GM12878 (cell line): ENCODE measurements at regions not wholly inside any gene's neighbourhood (a gene's known extent, or its start where the extent isn't known, plus 50 kb on each side); places are given as distances from the start of the nearest gene placed in this dataset.
"Not testable (repeated sequence)": the region's sequence is repeated elsewhere in the genome, so short reads cannot be mapped to it uniquely, and the experiment has no call there.

Source experiments
- ATAC-seq: fragments of 200-7000 bp; cut with Tn5 transposase; 3 replicates; pipeline ENCODE4 v1.9.1; 2020; ENCODE audit warnings: mild to moderate bottlenecking, moderate library complexity
- BruUV-seq: library from RNA; stranded (reverse); fragments of 400-500 nt; replicated peaks from 2 replicates; lab custom pipeline; 2021; lab: Mats Ljungman, UMichigan
- CTCF ChIA-PET: fragments of 300-600 bp; sonication (Branson Sonifier 250); formaldehyde crosslinking; extraction: SDS; loops from one replicate; lab custom pipeline; 2021; ENCODE audit warnings: inconsistent platforms; lab: Yijun Ruan, JAX
- POLR2A ChIA-PET: fragments of 350-600 bp; formaldehyde crosslinking; extraction: SDS; loops from one replicate; lab custom pipeline; 2021; ENCODE audit warnings: inconsistent platforms; lab: Charles Lee
- RAD21 ChIA-PET: fragments of 300-600 bp; sonication (Branson Sonifier 250); formaldehyde crosslinking; loops from one replicate; lab custom pipeline; 2023; ENCODE audit warnings: antibody characterized with exemption; ENCODE audit not compliant: unreplicated experiment; lab: Charles Lee
- SMC1A ChIA-PET: fragments of 300-600 bp; sonication (Branson Sonifier 250); formaldehyde crosslinking; loops from one replicate; lab custom pipeline; 2023; ENCODE audit not compliant: unreplicated experiment, uncharacterized antibody; lab: Charles Lee
- DNase-seq: peaks from one replicate; pipeline ENCODE4 v3.0.0-alpha.2; 2011; ENCODE audit warnings: low read depth, low spot score
- FAIRE-seq: peaks from 3 replicates; lab custom pipeline; 2011; peaks lifted over from hg19 to GRCh38; lab: Jason Lieb, UNC
- H2AFZ ChIP-seq: 2 replicates; pipeline ENCODE4 v1.6.0; 2011; ENCODE audit warnings: low read depth, low read length, control low read depth; ENCODE audit not compliant: control insufficient read depth
- H3K27ac ChIP-seq: 2 replicates; pipeline ENCODE4 v1.5.1; 2011; ENCODE audit warnings: control low read depth; ENCODE audit not compliant: control insufficient read depth, insufficient read depth
- H3K27me3 ChIP-seq, 2 experiments: replicated peaks in 1 of 2; 2 replicates each; pipeline versions ENCODE4 v1.6.0 to v1.6.1; 2011; ENCODE audit warnings: low read length in 1 of 2; ENCODE audit not compliant: control insufficient read depth in 2 of 2, insufficient read depth in 2 of 2
- H3K36me3 ChIP-seq, 2 experiments: 2 replicates each; pipeline ENCODE4 v1.5.1; 2011; ENCODE audit warnings: low read length in 1 of 2; ENCODE audit not compliant: control insufficient read depth in 2 of 2, insufficient read depth in 2 of 2
- H3K4me1 ChIP-seq: 2 replicates; pipeline ENCODE4 v1.6.1; 2011; ENCODE audit warnings: mild to moderate bottlenecking, low read length, moderate library complexity, mixed read lengths; ENCODE audit not compliant: control insufficient read depth, insufficient read depth
- H3K4me2 ChIP-seq: 2 replicates; pipeline ENCODE4 v1.6.0; 2011; ENCODE audit warnings: control low read depth; ENCODE audit not compliant: control insufficient read depth, insufficient read depth
- H3K4me3 ChIP-seq: fragments of 200-600 bp; sonication (generic); 2 replicates; pipeline ENCODE4 v1.5.1; 2016
- H3K79me2 ChIP-seq: 2 replicates; pipeline ENCODE4 v1.6.0; 2011; ENCODE audit warnings: low read length; ENCODE audit not compliant: control insufficient read depth, insufficient read depth
- H3K9ac ChIP-seq: 2 replicates; pipeline ENCODE4 v1.8.0; 2011; ENCODE audit warnings: low read length, control low read depth, mixed read lengths; ENCODE audit not compliant: control insufficient read depth, insufficient read depth
- H3K9me3 ChIP-seq: replicated peaks from 3 replicates; pipeline ENCODE4 v1.5.1; 2011; ENCODE audit warnings: mild to moderate bottlenecking, low read length; ENCODE audit not compliant: control insufficient read depth, insufficient read depth
- H4K20me1 ChIP-seq: 2 replicates; pipeline ENCODE4 v1.6.0; 2011; ENCODE audit not compliant: control insufficient read depth, insufficient read depth
- WGBS: methylation state at CpG from one replicate; pipeline ENCODE4 v1.1.6; 2016; ENCODE audit warnings: low lambda C conversion rate; ENCODE audit not compliant: insufficient replicate concordance, insufficient coverage; ENCODE audit errors: missing lambda C conversion rate; 5-methylcytosine and 5-hydroxymethylcytosine counted together
- in situ Hi-C: fragments of 300-500 bp; cut with MboI; formaldehyde crosslinking; loops from 9 replicates; pipeline ENCODE4 v1.14.3; 2018; ENCODE audit warnings: mixed read lengths
- intact Hi-C: fragments of 100-400 bp; cut with micrococcal nuclease; formaldehyde crosslinking; loops from one replicate; pipeline ENCODE4 v1.14.2; 2022; ENCODE audit not compliant: unreplicated experiment

- SMC1A ChIA-PET: not testable (repeated sequence)
- no CpG with 5 or more reads among the region's 3 CpGs for WGBS
Measured at GRCh38 chr10:45902324-45902723, 55.0 kb upstream of the AGAP4 start.

GRCh38 chr10:45903614-45904013 is 56.3 kb upstream of the AGAP4 start:
- POLR2A ChIA-PET, DNase-seq, H4K20me1 ChIP-seq, CTCF ChIA-PET, RAD21 ChIA-PET, H3K9ac ChIP-seq, H2AFZ ChIP-seq, H3K4me3 ChIP-seq, BruUV-seq, H3K9me3 ChIP-seq, H3K36me3 ChIP-seq, SMC1A ChIA-PET, H3K4me1 ChIP-seq, intact Hi-C loops, H3K79me2 ChIP-seq, H3K27ac ChIP-seq, H3K4me2 ChIP-seq, H3K27me3 ChIP-seq, ATAC-seq, FAIRE-seq, in situ Hi-C loops: not testable (repeated sequence)
- WGBS: no CpG with 5 or more reads among the region's 3 CpGs

More at GRCh38 chr10:45902324-45902723, 55.0 kb upstream of the AGAP4 start:
- H3K27me3 ChIP-seq, RAD21 ChIA-PET, H4K20me1 ChIP-seq, in situ Hi-C loops, intact Hi-C loops, H3K36me3 ChIP-seq, DNase-seq, H3K4me1 ChIP-seq, POLR2A ChIA-PET, CTCF ChIA-PET, H3K9ac ChIP-seq, H3K27ac ChIP-seq, BruUV-seq, H2AFZ ChIP-seq, H3K4me3 ChIP-seq, H3K9me3 ChIP-seq, ATAC-seq, H3K79me2 ChIP-seq, FAIRE-seq, H3K4me2 ChIP-seq: not testable (repeated sequence)

DNA sequence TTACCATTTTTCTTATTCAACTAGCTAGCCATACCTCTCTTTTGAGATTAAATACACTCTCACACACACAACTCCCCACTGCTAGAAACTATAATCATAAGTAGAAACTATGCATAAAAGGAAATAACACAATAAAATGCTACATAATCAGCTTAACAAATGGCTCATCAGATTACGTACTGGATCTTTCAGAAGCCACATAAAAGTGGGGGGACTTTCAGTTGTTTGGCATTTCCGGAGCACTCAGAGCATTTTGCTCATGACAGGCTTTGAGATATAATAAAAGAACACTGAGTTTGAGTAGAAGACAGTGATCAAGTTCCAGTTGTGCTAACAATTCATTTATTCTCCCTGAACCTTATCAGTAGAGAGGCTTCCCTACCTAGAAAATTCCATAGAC is 56.8 kb upstream of the AGAP4 start:
- H2AFZ ChIP-seq, H3K79me2 ChIP-seq, H4K20me1 ChIP-seq, CTCF ChIA-PET, DNase-seq, H3K36me3 ChIP-seq, RAD21 ChIA-PET, ATAC-seq, in situ Hi-C loops, SMC1A ChIA-PET, H3K27me3 ChIP-seq, H3K4me1 ChIP-seq, H3K4me2 ChIP-seq, intact Hi-C loops, H3K27ac ChIP-seq, H3K9ac ChIP-seq, H3K9me3 ChIP-seq, H3K4me3 ChIP-seq, BruUV-seq, POLR2A ChIA-PET, FAIRE-seq: not testable (repeated sequence)
- WGBS: 100% methylated on average over 1 of the region's 2 CpGs

- POLR2A ChIA-PET, in situ Hi-C loops, H3K9me3 ChIP-seq, RAD21 ChIA-PET, H3K4me1 ChIP-seq, H3K79me2 ChIP-seq, H3K36me3 ChIP-seq, CTCF ChIA-PET, BruUV-seq, H3K27me3 ChIP-seq, ATAC-seq, DNase-seq, H2AFZ ChIP-seq, FAIRE-seq, H3K4me2 ChIP-seq, H3K4me3 ChIP-seq, SMC1A ChIA-PET, intact Hi-C loops, H3K27ac ChIP-seq, H3K9ac ChIP-seq, H4K20me1 ChIP-seq: not testable (repeated sequence)
- 99% methylated on average over 3 of the region's 3 CpGs for WGBS
Measured at GRCh38 chr10:45913205-45913604, 59.1 kb upstream of the TIMM23 start.
